GM12878 (cell line): ENCODE measurements at regions not wholly inside any gene's neighbourhood (a gene's known extent, or its start where the extent isn't known, plus 50 kb on each side); places are given as distances from the start of the nearest gene placed in this dataset.

Experiments used
- ATAC-seq: fragments of 200-7000 bp; cut with Tn5 transposase; 3 replicates; pipeline ENCODE4 v1.9.1; 2020; ENCODE audit warnings: mild to moderate bottlenecking, moderate library complexity
- BruUV-seq: library from RNA; stranded (reverse); fragments of 400-500 nt; replicated peaks from 2 replicates; lab custom pipeline; 2021; lab: Mats Ljungman, UMichigan
- CTCF ChIA-PET: fragments of 300-600 bp; sonication (Branson Sonifier 250); formaldehyde crosslinking; extraction: SDS; loops from one replicate; lab custom pipeline; 2021; ENCODE audit warnings: inconsistent platforms; lab: Yijun Ruan, JAX
- POLR2A ChIA-PET: fragments of 350-600 bp; formaldehyde crosslinking; extraction: SDS; loops from one replicate; lab custom pipeline; 2021; ENCODE audit warnings: inconsistent platforms; lab: Charles Lee
- RAD21 ChIA-PET: fragments of 300-600 bp; sonication (Branson Sonifier 250); formaldehyde crosslinking; loops from one replicate; lab custom pipeline; 2023; ENCODE audit warnings: antibody characterized with exemption; ENCODE audit not compliant: unreplicated experiment; lab: Charles Lee
- SMC1A ChIA-PET: fragments of 300-600 bp; sonication (Branson Sonifier 250); formaldehyde crosslinking; loops from one replicate; lab custom pipeline; 2023; ENCODE audit not compliant: unreplicated experiment, uncharacterized antibody; lab: Charles Lee
- DNase-seq: peaks from one replicate; pipeline ENCODE4 v3.0.0-alpha.2; 2011; ENCODE audit warnings: low read depth, low spot score
- FAIRE-seq: peaks from 3 replicates; lab custom pipeline; 2011; peaks lifted over from hg19 to GRCh38; lab: Jason Lieb, UNC
- H2AFZ ChIP-seq: 2 replicates; pipeline ENCODE4 v1.6.0; 2011; ENCODE audit warnings: low read depth, low read length, control low read depth; ENCODE audit not compliant: control insufficient read depth
- H3K27ac ChIP-seq: 2 replicates; pipeline ENCODE4 v1.5.1; 2011; ENCODE audit warnings: control low read depth; ENCODE audit not compliant: control insufficient read depth, insufficient read depth
- H3K27me3 ChIP-seq, 2 experiments: replicated peaks in 1 of 2; 2 replicates each; pipeline versions ENCODE4 v1.6.0 to v1.6.1; 2011; ENCODE audit warnings: low read length in 1 of 2; ENCODE audit not compliant: control insufficient read depth in 2 of 2, insufficient read depth in 2 of 2
- H3K36me3 ChIP-seq, 2 experiments: 2 replicates each; pipeline ENCODE4 v1.5.1; 2011; ENCODE audit warnings: low read length in 1 of 2; ENCODE audit not compliant: control insufficient read depth in 2 of 2, insufficient read depth in 2 of 2
- H3K4me1 ChIP-seq: 2 replicates; pipeline ENCODE4 v1.6.1; 2011; ENCODE audit warnings: mild to moderate bottlenecking, low read length, moderate library complexity, mixed read lengths; ENCODE audit not compliant: control insufficient read depth, insufficient read depth
- H3K4me2 ChIP-seq: 2 replicates; pipeline ENCODE4 v1.6.0; 2011; ENCODE audit warnings: control low read depth; ENCODE audit not compliant: control insufficient read depth, insufficient read depth
- H3K4me3 ChIP-seq: fragments of 200-600 bp; sonication (generic); 2 replicates; pipeline ENCODE4 v1.5.1; 2016
- H3K79me2 ChIP-seq: 2 replicates; pipeline ENCODE4 v1.6.0; 2011; ENCODE audit warnings: low read length; ENCODE audit not compliant: control insufficient read depth, insufficient read depth
- H3K9ac ChIP-seq: 2 replicates; pipeline ENCODE4 v1.8.0; 2011; ENCODE audit warnings: low read length, control low read depth, mixed read lengths; ENCODE audit not compliant: control insufficient read depth, insufficient read depth
- H3K9me3 ChIP-seq: replicated peaks from 3 replicates; pipeline ENCODE4 v1.5.1; 2011; ENCODE audit warnings: mild to moderate bottlenecking, low read length; ENCODE audit not compliant: control insufficient read depth, insufficient read depth
- H4K20me1 ChIP-seq: 2 replicates; pipeline ENCODE4 v1.6.0; 2011; ENCODE audit not compliant: control insufficient read depth, insufficient read depth
- ATF2 ChIP-seq: IDR thresholded peaks from 2 replicates; pipeline ENCODE4 v1.6.1; 2012; ENCODE audit warnings: low read length, inconsistent platforms
- CEBPZ ChIP-seq: fragments of 150-350 bp; IDR thresholded peaks from 2 replicates; pipeline ENCODE4 v1.6.1; 2016; ENCODE audit warnings: low read depth, low read length
- DPF2 ChIP-seq: fragments of 450-650 bp; IDR thresholded peaks from 2 replicates; pipeline ENCODE4 v1.6.1; 2017; ENCODE audit warnings: mild to moderate bottlenecking
- EGR1 ChIP-seq, 2 experiments: IDR thresholded peaks; 1 replicate in 1 of 2; 2 replicates in 1 of 2; pipeline ENCODE4 v1.6.1; 2011 to 2012; ENCODE audit warnings: low read depth in 2 of 2, low read length in 2 of 2, borderline replicate concordance in 1 of 2, mild to moderate bottlenecking in 1 of 2, moderate library complexity in 1 of 2
- HDAC2 ChIP-seq: fragments of 200-600 bp; sonication (generic); IDR thresholded peaks from 2 replicates; pipeline ENCODE4 v1.6.1; 2017
- MEF2A ChIP-seq: IDR thresholded peaks from 2 replicates; pipeline ENCODE4 v1.6.1; 2011; ENCODE audit warnings: low read depth, mild to moderate bottlenecking, low read length, moderate library complexity; ENCODE audit not compliant: insufficient read depth
- PAX5 ChIP-seq: IDR thresholded peaks from 2 replicates; pipeline ENCODE4 v1.6.1; 2011; ENCODE audit warnings: low read depth, low read length, borderline replicate concordance
- POLR2AphosphoS2 ChIP-seq: IDR thresholded peaks from 2 replicates; pipeline ENCODE4 v1.6.1; 2011; ENCODE audit warnings: low read depth, mild to moderate bottlenecking, low read length, improper control_type of control experiment, moderate library complexity
- POU2F2 ChIP-seq: IDR thresholded peaks from 3 replicates; pipeline ENCODE4 v1.6.1; 2011; ENCODE audit warnings: low read depth, mild to moderate bottlenecking, low read length, borderline replicate concordance
- PRDM15 ChIP-seq: fragments of 450-650 bp; formaldehyde crosslinking; IDR thresholded peaks from 2 replicates; pipeline ENCODE4 v1.4.0; 2020; ENCODE audit warnings: mild to moderate bottlenecking, moderate library complexity
- SIN3A ChIP-seq: IDR thresholded peaks from 2 replicates; pipeline ENCODE4 v1.6.1; 2012; ENCODE audit warnings: low read depth, low read length, improper control_type of control experiment
- SMAD5 ChIP-seq: IDR thresholded peaks from 2 replicates; pipeline ENCODE4 v1.6.1; 2016; ENCODE audit warnings: antibody characterized with exemption, low read depth
- SUZ12 ChIP-seq: fragments of 200-600 bp; sonication (generic); IDR thresholded peaks from one replicate; pipeline ENCODE4 v1.6.1; 2018; ENCODE audit warnings: antibody characterized with exemption, mild to moderate bottlenecking; ENCODE audit not compliant: unreplicated experiment
- ZBTB33 ChIP-seq: fragments of 450-650 bp; IDR thresholded peaks from 2 replicates; pipeline ENCODE4 v1.6.1; 2017; ENCODE audit warnings: mild to moderate bottlenecking
- ZNF384 ChIP-seq: IDR thresholded peaks from 2 replicates; pipeline ENCODE4 v1.6.1; 2012; ENCODE audit warnings: low read depth, mild to moderate bottlenecking, low read length, improper control_type of control experiment, borderline replicate concordance
- WGBS: methylation state at CpG from one replicate; pipeline ENCODE4 v1.1.6; 2016; ENCODE audit warnings: low lambda C conversion rate; ENCODE audit not compliant: insufficient replicate concordance, insufficient coverage; ENCODE audit errors: missing lambda C conversion rate; 5-methylcytosine and 5-hydroxymethylcytosine counted together
- in situ Hi-C: fragments of 300-500 bp; cut with MboI; formaldehyde crosslinking; loops from 9 replicates; pipeline ENCODE4 v1.14.3; 2018; ENCODE audit warnings: mixed read lengths
- intact Hi-C: fragments of 100-400 bp; cut with micrococcal nuclease; formaldehyde crosslinking; loops from one replicate; pipeline ENCODE4 v1.14.2; 2022; ENCODE audit not compliant: unreplicated experiment

GRCh38 chr7:155925682-155926081 is 113.4 kb upstream of the SHH start:
- Histone ChIP-seq H3K4me2 (no peak overlapping the region), H3K27ac (no peak overlapping the region)
- no TSS peak for BruUV-seq
- TF ChIP-seq CEBPZ (no peak), POU2F2 (no peak), SIN3A (no peak), PAX5 (no peak), PRDM15 (CRISPR knock-in tag) (no peak), ATF2 (no peak), SMAD5 (no peak), EGR1 (IDR thresholded peaks at IDR 0.05; ENCODE audit: borderline replicate concordance in 1 of 2, low read depth in 2 of 2, low read length in 2 of 2) (no peak), ZNF384 (no peak), SUZ12 (no peak), MEF2A (no peak), POLR2AphosphoS2 (no peak), HDAC2 (no peak), DPF2 (no peak), ZBTB33 (no peak)
- TF ChIP-seq, all 136 proteins: peak for 0
- ChIA-PET SMC1A (no interaction called here), RAD21 (no interaction called here), POLR2A (no interaction called here), CTCF (no interaction called here)
- FAIRE-seq (no peak), DNase-seq (no peak), ATAC-seq (no peak)
- no peak overlapping the region for H2AFZ ChIP-seq
- H3K36me3 ChIP-seq, result no peaks in the 10 kb centered on the region
- no peak overlapping the region for H3K4me3 ChIP-seq
- H3K79me2 ChIP-seq, result no peaks in the 10 kb centered on the region
- intact Hi-C loops, result no loop called here
- H3K9ac ChIP-seq, result no peak overlapping the region
- H3K9me3 ChIP-seq, result no peaks in the 10 kb centered on the region
- in situ Hi-C loops, result no loop called here
- no peaks in the 10 kb centered on the region for H4K20me1 ChIP-seq
- H3K4me1 ChIP-seq, result no peaks in the 10 kb centered on the region
- 38% methylated on average over 14 of the region's 14 CpGs for WGBS
- no peaks in the 10 kb centered on the region; a peak in 1 of 4 replicates for H3K27me3 ChIP-seq
